ENCODE measurements at regions not wholly inside any gene's neighbourhood (a gene's known extent, or its start where the extent isn't known, plus 50 kb on each side); places are given as distances from the start of the nearest gene placed in this dataset.

DNA sequence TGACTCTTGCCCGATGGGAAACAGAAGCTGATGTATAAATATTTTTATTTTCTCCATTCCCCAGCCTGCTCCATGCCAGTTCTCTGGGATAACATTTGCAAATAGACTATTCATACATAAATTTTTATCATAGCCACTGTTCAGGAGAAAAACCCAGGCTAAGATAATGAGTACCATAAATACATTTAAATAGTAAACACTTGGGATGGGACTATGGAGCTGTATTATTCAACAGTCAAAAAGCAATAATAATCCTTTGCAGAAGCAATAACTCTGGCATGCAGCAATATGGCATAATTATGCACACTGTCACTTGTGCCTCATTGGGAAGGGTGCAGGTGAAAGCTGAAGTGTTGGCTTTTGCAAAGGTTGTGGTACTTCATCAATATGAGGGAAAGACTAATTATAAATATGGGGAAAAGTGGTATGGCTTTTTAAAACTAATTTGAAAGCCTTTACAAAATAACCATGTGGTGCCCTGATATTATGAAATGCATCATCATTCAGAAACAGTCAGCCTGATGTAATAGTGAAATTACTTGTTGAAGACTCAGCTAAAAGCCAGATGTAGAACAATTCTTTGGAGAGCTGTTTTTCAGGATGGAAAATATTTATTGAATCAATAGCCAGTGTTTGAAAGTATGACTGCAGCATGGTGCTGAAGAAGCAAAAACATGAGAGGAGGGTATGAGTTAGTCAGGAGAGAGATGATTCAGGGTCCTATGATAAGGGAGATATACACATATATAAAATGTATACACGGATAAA is 2476.7 kb downstream of the PCDH9 start:
- no peak overlapping the region for H3K9ac ChIP-seq (ENCODE audit: low read depth in 1 of 2, low read length in 2 of 2)
- H3K4me1 ChIP-seq (ENCODE audit: control insufficient read depth in 4 of 4, insufficient read depth in 4 of 4, low read length in 3 of 4) = no peaks in the 10 kb centered on the region
- H3K27ac ChIP-seq (ENCODE audit: low read depth in 1 of 2, low read length in 2 of 2) = no peak overlapping the region
- H3K27me3 ChIP-seq (ENCODE audit: control insufficient read depth in 4 of 4, insufficient read depth in 4 of 4, low read length in 3 of 4) = no peaks in the 10 kb centered on the region
- TF ChIP-seq JUND (IDR thresholded peaks at IDR 0.05) = no peak
- TF ChIP-seq, protein P1, sequence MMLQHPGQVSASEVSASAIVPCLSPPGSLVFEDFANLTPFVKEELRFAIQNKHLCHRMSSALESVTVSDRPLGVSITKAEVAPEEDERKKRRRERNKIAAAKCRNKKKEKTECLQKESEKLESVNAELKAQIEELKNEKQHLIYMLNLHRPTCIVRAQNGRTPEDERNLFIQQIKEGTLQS (IDR thresholded peaks at IDR 0.05) = no peak
- no peak for TF ChIP-seq RAD21 (IDR thresholded peaks at IDR 0.05)
- TF ChIP-seq HNF4A (conservative IDR thresholded peaks at IDR 0.05) = no peak
- no peak for TF ChIP-seq FOXA2 (IDR thresholded peaks at IDR 0.05)
- TF ChIP-seq SP1 (IDR thresholded peaks at IDR 0.05) = no peak
- no peak for TF ChIP-seq YY1 (IDR thresholded peaks at IDR 0.05)
- TF ChIP-seq, protein P2, sequence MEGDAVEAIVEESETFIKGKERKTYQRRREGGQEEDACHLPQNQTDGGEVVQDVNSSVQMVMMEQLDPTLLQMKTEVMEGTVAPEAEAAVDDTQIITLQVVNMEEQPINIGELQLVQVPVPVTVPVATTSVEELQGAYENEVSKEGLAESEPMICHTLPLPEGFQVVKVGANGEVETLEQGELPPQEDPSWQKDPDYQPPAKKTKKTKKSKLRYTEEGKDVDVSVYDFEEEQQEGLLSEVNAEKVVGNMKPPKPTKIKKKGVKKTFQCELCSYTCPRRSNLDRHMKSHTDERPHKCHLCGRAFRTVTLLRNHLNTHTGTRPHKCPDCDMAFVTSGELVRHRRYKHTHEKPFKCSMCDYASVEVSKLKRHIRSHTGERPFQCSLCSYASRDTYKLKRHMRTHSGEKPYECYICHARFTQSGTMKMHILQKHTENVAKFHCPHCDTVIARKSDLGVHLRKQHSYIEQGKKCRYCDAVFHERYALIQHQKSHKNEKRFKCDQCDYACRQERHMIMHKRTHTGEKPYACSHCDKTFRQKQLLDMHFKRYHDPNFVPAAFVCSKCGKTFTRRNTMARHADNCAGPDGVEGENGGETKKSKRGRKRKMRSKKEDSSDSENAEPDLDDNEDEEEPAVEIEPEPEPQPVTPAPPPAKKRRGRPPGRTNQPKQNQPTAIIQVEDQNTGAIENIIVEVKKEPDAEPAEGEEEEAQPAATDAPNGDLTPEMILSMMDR (IDR thresholded peaks at IDR 0.05; ENCODE audit: low read depth, low read length, missing input control) = no peak
- TF ChIP-seq, protein P3, sequence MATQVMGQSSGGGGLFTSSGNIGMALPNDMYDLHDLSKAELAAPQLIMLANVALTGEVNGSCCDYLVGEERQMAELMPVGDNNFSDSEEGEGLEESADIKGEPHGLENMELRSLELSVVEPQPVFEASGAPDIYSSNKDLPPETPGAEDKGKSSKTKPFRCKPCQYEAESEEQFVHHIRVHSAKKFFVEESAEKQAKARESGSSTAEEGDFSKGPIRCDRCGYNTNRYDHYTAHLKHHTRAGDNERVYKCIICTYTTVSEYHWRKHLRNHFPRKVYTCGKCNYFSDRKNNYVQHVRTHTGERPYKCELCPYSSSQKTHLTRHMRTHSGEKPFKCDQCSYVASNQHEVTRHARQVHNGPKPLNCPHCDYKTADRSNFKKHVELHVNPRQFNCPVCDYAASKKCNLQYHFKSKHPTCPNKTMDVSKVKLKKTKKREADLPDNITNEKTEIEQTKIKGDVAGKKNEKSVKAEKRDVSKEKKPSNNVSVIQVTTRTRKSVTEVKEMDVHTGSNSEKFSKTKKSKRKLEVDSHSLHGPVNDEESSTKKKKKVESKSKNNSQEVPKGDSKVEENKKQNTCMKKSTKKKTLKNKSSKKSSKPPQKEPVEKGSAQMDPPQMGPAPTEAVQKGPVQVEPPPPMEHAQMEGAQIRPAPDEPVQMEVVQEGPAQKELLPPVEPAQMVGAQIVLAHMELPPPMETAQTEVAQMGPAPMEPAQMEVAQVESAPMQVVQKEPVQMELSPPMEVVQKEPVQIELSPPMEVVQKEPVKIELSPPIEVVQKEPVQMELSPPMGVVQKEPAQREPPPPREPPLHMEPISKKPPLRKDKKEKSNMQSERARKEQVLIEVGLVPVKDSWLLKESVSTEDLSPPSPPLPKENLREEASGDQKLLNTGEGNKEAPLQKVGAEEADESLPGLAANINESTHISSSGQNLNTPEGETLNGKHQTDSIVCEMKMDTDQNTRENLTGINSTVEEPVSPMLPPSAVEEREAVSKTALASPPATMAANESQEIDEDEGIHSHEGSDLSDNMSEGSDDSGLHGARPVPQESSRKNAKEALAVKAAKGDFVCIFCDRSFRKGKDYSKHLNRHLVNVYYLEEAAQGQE (IDR thresholded peaks at IDR 0.05) = no peak
- TF ChIP-seq EGR1 (IDR thresholded peaks at IDR 0.05; ENCODE audit: low read depth in 2 of 2) = no peak
- no peak for TF ChIP-seq FOXA1 (IDR thresholded peaks at IDR 0.05)
- no peak for TF ChIP-seq TAF1 (conservative IDR thresholded peaks at IDR 0.05)
- TF ChIP-seq, protein P4, sequence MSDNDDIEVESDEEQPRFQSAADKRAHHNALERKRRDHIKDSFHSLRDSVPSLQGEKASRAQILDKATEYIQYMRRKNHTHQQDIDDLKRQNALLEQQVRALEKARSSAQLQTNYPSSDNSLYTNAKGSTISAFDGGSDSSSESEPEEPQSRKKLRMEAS (IDR thresholded peaks at IDR 0.05) = no peak
- TF ChIP-seq, protein P5, sequence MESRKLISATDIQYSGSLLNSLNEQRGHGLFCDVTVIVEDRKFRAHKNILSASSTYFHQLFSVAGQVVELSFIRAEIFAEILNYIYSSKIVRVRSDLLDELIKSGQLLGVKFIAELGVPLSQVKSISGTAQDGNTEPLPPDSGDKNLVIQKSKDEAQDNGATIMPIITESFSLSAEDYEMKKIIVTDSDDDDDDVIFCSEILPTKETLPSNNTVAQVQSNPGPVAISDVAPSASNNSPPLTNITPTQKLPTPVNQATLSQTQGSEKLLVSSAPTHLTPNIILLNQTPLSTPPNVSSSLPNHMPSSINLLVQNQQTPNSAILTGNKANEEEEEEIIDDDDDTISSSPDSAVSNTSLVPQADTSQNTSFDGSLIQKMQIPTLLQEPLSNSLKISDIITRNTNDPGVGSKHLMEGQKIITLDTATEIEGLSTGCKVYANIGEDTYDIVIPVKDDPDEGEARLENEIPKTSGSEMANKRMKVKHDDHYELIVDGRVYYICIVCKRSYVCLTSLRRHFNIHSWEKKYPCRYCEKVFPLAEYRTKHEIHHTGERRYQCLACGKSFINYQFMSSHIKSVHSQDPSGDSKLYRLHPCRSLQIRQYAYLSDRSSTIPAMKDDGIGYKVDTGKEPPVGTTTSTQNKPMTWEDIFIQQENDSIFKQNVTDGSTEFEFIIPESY (IDR thresholded peaks at IDR 0.05) = no peak
- TF ChIP-seq RXRA (IDR thresholded peaks at IDR 0.05) = no peak
- no peak for TF ChIP-seq NR2F2 (IDR thresholded peaks at IDR 0.05)
- no peak for TF ChIP-seq GABPA (IDR thresholded peaks at IDR 0.05 in 1 of 2, conservative IDR thresholded peaks at IDR 0.05 in 1 of 2)
- TF ChIP-seq HNF4G (IDR thresholded peaks at IDR 0.05) = no peak
- WGBS = 68% methylated on average over 2 of the region's 2 CpGs
- H3K9me3 ChIP-seq (ENCODE audit: control insufficient read depth in 4 of 4, low read length in 3 of 4) = no peaks in the 10 kb centered on the region
- no peak for DNase-seq (ENCODE audit: low spot score)
- no peak overlapping the region for H3K4me3 ChIP-seq (ENCODE audit: low read depth in 1 of 3, low read length in 3 of 3)
- H3K36me3 ChIP-seq (ENCODE audit: control insufficient read depth in 4 of 4, insufficient read depth in 3 of 4, low read depth in 1 of 4, low read length in 3 of 4) = no peaks in the 10 kb centered on the region

All from liver (tissue), 8 donors.